Mammary epithelial cell (primary cell): ENCODE measurements at regions not wholly inside any gene's neighbourhood (a gene's known extent, or its start where the extent isn't known, plus 50 kb on each side); places are given as distances from the start of the nearest gene placed in this dataset.

Source experiments
- CTCF ChIP-seq, 2 donors: IDR thresholded peaks in 1 of 2; conservative IDR thresholded peaks in 1 of 2; 2 replicates each; pipeline ENCODE4 v1.5.1; 2011 to 2012; ENCODE audit warnings: inconsistent platforms in 2 of 2, low read length in 2 of 2, mild to moderate bottlenecking in 2 of 2, control low read depth in 1 of 2, low read depth in 1 of 2; ENCODE audit not compliant: insufficient read depth in 1 of 2; ENCODE audit errors: extremely low read depth in 1 of 2
- EZH2 ChIP-seq: IDR thresholded peaks from 2 replicates; pipeline ENCODE4 v1.6.1; 2012; ENCODE audit warnings: low read length, inconsistent platforms, borderline replicate concordance

- TF ChIP-seq CTCF (conservative IDR thresholded peaks at IDR 0.05 in 1 of 2, IDR thresholded peaks at IDR 0.05 in 1 of 2; ENCODE audit: extremely low read depth in 1 of 2, insufficient read depth in 1 of 2, low read depth in 1 of 2, low read length in 2 of 2) (no peak), EZH2 (no peak)
Observed at GRCh38 chrX:63979480-63979879, 194.5 kb upstream of the ARHGEF9 start.
